NCI-H187 treated with DMSO at 0.1 percent for 48 hours (cell line): ENCODE measurements at regions not wholly inside any gene's neighbourhood (a gene's known extent, or its start where the extent isn't known, plus 50 kb on each side); places are given as distances from the start of the nearest gene placed in this dataset.

Experiments
- DNase-seq: peaks from one replicate; lab custom pipeline; 2025; lab: John Stamatoyannopoulos, UW

DNA sequence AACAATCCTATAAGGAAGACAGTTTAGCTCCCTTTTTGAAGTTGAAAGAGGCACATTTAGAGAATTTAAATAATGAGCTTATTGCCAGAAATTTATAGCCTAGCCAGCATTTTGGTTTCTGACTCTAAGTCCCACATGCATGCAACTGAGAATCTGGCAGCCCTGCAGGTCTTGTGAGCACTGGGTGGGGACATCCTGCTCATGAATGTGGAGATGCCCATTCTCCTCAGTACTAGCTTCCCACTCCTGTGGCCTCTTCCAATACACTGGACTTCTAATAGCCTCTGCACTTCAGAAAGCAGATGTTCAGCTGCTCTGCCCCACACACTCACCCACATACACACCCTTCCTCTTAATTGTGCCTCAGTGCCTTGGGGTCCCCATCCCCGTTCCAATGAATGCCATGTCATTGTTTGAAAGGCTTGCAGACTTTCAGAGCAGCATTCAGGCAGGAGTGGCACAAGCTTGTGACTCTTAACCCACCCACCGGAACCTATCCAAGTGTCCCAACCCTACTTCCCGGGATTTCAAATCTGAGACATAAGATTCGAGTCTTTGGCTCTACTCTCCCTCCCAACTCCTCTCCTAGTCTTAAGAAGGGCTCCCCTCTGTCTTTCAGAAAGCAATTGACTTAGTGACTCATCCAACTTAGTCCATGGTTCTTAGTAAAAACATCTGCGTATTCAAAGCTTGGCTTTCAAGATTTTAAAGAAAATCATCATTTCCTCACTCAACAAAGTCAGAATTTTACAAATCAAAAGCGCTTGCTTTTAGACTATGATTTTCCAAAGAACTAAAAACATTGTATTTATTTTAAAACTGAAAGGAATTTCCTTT is 80.0 kb upstream of the FREM2 start:
- DNase-seq = no peak

DNA sequence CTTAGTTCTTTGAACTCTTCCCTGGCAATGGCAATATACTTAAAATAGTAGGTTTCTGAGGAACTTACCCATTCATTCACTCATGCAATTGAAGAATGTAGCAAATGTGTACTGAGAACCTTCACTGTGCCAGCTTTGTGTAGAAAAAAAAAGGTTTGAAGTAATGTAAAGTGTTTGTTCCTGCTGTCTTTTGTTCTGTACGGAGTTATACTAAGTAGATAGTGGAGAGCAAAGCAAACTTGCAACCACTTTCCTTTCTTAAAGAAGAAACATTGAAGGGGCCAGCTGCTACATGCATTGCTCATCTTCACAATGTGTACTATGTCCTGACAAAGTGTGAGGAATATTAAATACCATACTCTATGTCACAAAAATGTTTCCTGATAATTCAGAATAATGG is 68.9 kb upstream of the FREM2 start:
- DNase-seq = no peak

DNA sequence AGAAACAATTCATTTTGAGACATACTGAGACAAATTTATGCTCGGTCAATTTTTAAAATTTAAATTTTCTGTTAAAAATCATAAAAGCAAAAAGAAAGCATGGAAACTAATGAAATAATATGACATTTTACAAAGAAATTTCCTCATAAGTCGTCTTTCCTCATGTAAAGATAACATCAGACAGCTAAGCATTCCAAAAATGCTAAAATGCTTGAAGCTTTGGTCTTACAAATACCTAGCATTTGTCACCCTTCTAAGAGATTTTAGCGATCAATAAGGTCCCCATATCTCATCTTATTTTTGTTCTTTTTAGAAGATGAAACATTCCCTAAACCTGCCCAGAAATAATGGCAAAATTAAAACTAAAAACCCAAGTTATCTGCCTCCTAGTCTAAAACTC is 68.5 kb upstream of the FREM2 start:
- no peak for DNase-seq

DNA sequence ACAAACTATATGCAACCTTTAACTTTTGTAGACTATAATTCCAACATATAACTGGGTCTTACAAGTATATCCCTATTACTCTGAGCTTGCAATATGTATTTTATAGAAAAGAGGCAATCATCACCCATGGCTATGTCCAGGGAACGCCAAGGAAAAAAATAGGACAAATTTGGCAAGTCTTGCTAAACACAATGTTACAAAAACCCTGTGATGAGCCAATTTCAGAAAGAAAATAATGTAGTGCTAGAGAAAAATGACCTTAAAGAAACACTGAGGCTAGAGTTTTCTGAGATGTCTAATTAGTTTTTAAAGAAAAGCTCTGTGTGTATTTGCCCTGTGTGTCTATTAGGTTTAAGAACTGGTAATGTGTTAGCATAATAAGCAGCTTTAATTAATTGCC is 68.0 kb upstream of the FREM2 start:
- DNase-seq = no peak

DNA sequence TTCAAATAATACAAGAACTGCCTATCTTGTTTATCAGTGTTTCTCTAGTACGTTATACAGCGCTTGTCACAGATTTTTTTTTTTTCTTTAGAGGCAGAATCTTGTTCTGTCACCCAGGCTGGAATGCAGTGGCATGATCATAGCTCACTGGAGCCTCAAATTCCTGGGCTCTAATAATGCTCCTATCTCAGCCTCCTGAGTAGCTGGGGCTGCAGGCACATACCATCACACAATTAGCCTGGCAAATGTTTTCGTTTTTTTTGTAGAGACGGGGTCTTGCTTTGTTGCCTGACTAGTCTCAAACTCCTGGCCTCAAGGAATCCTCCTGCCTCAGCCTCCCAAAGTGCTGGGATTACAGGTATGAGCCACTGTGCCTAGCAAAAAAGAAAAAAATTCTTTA is 66.0 kb upstream of the FREM2 start:
- no peak for DNase-seq

DNA sequence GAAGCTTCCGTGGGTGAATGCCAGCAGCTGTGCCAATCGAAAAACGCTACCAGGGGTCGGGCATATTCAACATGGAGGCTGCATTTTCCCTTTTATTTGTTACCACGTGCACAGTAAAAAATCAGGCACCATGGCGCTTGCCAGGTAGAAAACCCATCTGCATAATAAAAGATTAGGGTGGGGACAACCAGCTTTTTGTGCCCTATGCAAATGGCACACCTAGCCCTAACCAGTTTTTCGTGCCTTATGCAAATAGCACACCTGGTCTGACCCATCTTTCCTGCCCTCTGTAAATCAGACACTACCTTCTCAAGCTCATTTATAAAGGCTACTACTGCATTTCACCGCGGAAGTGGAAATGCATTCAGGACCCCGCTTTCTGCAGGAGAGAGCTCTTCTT is 62.1 kb upstream of the FREM2 start:
- DNase-seq = no peak

DNA sequence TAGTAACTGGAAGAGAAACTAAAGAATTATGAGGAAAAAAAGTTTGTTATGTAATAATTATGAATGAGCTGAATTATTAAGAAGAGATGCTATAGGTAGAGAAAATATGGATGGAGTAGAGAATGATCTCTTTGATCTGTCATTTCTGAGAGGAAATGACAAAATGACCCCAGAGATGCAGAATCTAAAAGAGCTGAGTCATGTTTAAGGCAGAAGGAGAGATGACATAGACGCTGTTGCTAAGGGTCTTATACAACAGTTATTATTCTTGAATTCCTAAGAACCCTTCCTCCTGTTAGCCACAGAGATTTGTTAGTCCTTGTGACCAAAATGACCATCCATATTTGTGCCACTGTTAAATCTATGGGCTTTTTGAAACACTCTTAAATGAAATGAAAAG is 58.3 kb upstream of the FREM2 start:
- no peak for DNase-seq

DNA sequence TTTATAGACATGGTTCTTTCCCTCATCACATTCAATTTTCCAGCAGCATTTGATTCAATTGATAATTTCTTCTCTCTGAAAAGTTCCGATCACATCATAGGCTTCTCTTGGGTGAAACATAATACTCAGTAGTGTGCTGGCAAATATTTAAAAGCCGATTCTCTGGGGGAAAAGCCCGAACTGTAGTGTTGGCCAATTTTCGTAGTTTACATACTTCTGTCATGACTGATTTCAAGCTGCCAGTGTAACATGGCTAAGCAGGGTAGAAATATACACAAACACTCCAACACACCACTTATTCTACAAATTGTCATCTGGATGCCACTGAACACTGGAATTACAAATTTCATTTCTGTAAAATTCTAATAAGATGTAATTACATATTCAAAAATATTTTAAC is 56.1 kb upstream of the FREM2 start:
- no peak for DNase-seq

DNA sequence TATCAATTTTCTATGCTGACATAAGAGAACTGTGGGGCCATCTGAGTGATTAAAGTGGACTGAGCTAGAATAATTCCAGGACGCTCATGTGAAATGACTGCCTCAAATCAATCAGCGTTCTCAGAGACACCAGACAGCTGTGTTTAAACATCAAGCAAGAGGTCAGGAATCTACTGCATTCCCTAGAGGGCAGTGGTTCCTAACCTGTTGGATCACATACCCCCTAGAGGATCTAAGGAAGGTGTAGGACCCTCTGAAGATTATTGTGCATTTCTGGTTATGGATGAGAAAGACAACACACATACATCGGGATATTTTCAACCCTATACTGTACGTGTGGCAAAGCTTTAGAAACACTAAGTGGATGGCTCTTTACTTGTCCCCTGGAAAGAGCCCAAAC is 51.8 kb upstream of the FREM2 start:
- no peak for DNase-seq

DNA sequence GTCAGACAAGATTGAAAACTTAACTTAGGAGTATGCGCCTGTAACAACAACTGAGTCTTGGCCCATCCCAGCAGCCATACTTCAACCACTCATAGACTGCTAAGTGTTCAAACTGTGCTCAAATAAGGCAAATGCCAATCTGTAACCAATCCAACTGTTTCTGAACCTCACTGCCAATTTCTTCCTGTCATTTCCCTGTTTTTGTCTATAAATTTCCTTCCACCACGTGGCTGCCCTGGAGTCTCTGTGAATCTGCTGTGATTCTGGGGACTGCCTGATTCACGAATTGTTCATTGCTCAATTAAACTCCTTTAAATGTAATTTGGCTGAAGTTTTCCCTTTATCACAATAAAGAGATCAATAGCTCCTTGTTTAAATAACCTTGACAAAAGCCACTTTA is 50.8 kb upstream of the FREM2 start:
- DNase-seq = no peak

DNA sequence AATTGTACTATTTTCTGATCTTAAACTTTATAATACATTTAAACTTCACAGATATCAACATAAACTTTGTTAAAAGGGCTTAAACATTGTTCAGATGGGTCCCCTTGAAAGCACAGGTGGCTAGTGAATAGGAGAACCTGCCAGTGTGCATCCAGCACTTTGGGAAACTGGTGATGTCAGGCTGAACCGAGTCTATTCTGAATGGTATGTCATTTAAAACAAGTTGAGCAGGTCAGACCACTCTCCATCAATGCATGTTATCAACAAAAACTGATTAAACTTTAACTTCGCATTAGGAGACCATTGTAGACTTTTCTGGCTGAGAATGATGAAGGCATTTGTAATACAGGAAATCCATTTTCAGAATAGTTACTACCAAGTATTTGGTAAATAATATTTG is 50.1 kb upstream of the FREM2 start:
- no peak for DNase-seq
